Osteoblast (primary cell): ENCODE measurements at regions not wholly inside any gene's neighbourhood (a gene's known extent, or its start where the extent isn't known, plus 50 kb on each side); places are given as distances from the start of the nearest gene placed in this dataset.

Source experiments
- DNase-seq: peaks from one replicate; pipeline ENCODE4 v3.0.0; 2011; ENCODE audit warnings: low spot score, mixed read lengths; ENCODE audit not compliant: insufficient read length; ENCODE audit errors: missing footprints
- H2AFZ ChIP-seq: 2 replicates; pipeline ENCODE4 v1.6.0; 2011; ENCODE audit warnings: mild to moderate bottlenecking, low read length
- H3K27ac ChIP-seq: 2 replicates; pipeline ENCODE4 v1.5.1; 2011; ENCODE audit warnings: mild to moderate bottlenecking, low read depth, low read length, moderate library complexity
- H3K27me3 ChIP-seq: 2 replicates; pipeline ENCODE4 v1.6.0; 2012; ENCODE audit warnings: mild to moderate bottlenecking, control low read depth, inconsistent platforms, low read length, moderate library complexity; ENCODE audit not compliant: insufficient read depth
- H3K36me3 ChIP-seq: 2 replicates; pipeline ENCODE4 v1.5.1; 2011; ENCODE audit warnings: mild to moderate bottlenecking, low read length, control low read depth, moderate library complexity; ENCODE audit not compliant: insufficient read depth
- H3K4me1 ChIP-seq: 2 replicates; pipeline ENCODE4 v1.5.1; 2011; ENCODE audit warnings: mild to moderate bottlenecking, low read length, control low read depth, moderate library complexity; ENCODE audit not compliant: insufficient read depth
- H3K4me2 ChIP-seq: 2 replicates; pipeline ENCODE4 v1.6.0; 2011; ENCODE audit warnings: mild to moderate bottlenecking, low read length; ENCODE audit not compliant: insufficient read depth
- H3K4me3 ChIP-seq: fragments of 200-600 bp; sonication (generic); 3 replicates; pipeline ENCODE4 v1.5.1; 2012; ENCODE audit warnings: mild to moderate bottlenecking, low read length, inconsistent platforms; ENCODE audit not compliant: insufficient read depth
- H3K79me2 ChIP-seq: 2 replicates; pipeline ENCODE4 v1.6.0; 2012; ENCODE audit warnings: mild to moderate bottlenecking, low read length, control low read depth, inconsistent platforms; ENCODE audit not compliant: insufficient read depth
- H3K9me3 ChIP-seq: 2 replicates; pipeline ENCODE4 v1.5.1; 2011; ENCODE audit warnings: low read depth, low read length, control low read depth
- H4K20me1 ChIP-seq: 2 replicates; pipeline ENCODE4 v1.6.0; 2012; ENCODE audit warnings: mild to moderate bottlenecking, low read length, control low read depth; ENCODE audit not compliant: insufficient read depth
- CTCF ChIP-seq: IDR thresholded peaks from 2 replicates; pipeline ENCODE4 v1.5.1; 2011; ENCODE audit warnings: mild to moderate bottlenecking, low read depth, low read length, moderate library complexity; ENCODE audit errors: extremely low read depth

GRCh38 chr5:25006237-25006636 is 361.5 kb upstream of the CDH10 start:
- Histone ChIP-seq H3K79me2 (no peaks in the 10 kb centered on the region), H3K27ac (no peak overlapping the region), H3K36me3 (no peaks in the 10 kb centered on the region), H3K4me2 (no peak overlapping the region), H3K9me3 (no peaks in the 10 kb centered on the region), H2AFZ (no peak overlapping the region), H3K4me3 (no peak overlapping the region), H3K4me1 (no peaks in the 10 kb centered on the region), H4K20me1 (no peaks in the 10 kb centered on the region), H3K27me3 (no peaks in the 10 kb centered on the region)
- TF ChIP-seq CTCF, result no peak
- DNase-seq, result no peak

DNA sequence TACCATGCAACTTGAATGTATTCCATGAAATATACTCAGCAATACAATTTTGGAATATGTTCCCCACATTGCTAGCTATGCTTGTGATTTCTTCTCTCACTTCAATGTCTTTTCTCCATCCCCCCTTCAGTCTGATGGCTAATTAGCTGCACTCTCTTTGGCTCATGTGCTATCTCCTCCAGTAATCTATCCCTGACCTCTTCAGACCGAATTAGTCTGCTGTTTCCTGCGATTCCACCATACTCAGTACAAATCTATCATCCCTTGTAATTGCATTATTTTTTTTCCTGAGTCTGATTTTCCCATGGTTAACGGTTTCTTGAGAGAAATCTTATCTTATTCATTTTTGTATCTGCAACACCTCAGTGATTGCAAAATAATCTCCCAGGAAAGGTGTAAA is 360.7 kb upstream of the CDH10 start:
- no peaks in the 10 kb centered on the region for H4K20me1 ChIP-seq
- H3K4me2 ChIP-seq, result no peak overlapping the region
- DNase-seq, result no peak
- no peaks in the 10 kb centered on the region for H3K27me3 ChIP-seq
- no peak overlapping the region for H3K4me3 ChIP-seq
- no peaks in the 10 kb centered on the region for H3K36me3 ChIP-seq
- no peaks in the 10 kb centered on the region for H3K79me2 ChIP-seq
- no peaks in the 10 kb centered on the region for H3K9me3 ChIP-seq
- H2AFZ ChIP-seq, result no peak overlapping the region
- no peak for TF ChIP-seq CTCF
- H3K4me1 ChIP-seq, result no peaks in the 10 kb centered on the region
- H3K27ac ChIP-seq, result no peak overlapping the region

DNA sequence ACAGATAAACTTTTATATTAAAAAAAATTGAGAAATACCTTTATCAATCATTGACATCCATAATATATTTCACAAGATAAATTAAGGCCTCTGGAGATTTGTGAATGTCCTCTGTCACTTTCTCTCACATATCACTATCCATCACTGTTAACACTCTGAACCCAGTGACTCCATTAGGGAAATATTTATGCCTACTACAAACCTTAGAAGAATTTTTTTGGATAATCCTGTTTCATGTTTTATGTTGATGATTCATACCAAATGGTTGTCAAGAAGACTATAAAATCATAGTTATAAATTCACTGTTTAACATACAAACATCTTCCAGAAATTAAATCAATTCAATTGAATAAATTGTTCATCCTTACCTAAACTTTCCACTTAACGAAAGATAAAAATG is 357.6 kb upstream of the CDH10 start:
- H3K4me1 ChIP-seq, result no peaks in the 10 kb centered on the region
- no peaks in the 10 kb centered on the region for H3K36me3 ChIP-seq
- no peak overlapping the region for H3K27ac ChIP-seq
- no peaks in the 10 kb centered on the region for H3K27me3 ChIP-seq
- no peak overlapping the region for H3K4me3 ChIP-seq
- no peaks in the 10 kb centered on the region for H3K79me2 ChIP-seq
- H4K20me1 ChIP-seq, result no peaks in the 10 kb centered on the region
- DNase-seq, result no peak
- H2AFZ ChIP-seq, result no peak overlapping the region
- H3K4me2 ChIP-seq, result no peak overlapping the region
- no peaks in the 10 kb centered on the region for H3K9me3 ChIP-seq
- no peak for TF ChIP-seq CTCF

- Histone ChIP-seq H3K36me3 (no peaks in the 10 kb centered on the region), H3K4me3 (no peak overlapping the region), H3K4me2 (no peak overlapping the region), H4K20me1 (no peaks in the 10 kb centered on the region), H3K9me3 (no peaks in the 10 kb centered on the region), H3K27ac (no peak overlapping the region), H3K4me1 (no peaks in the 10 kb centered on the region), H3K27me3 (no peaks in the 10 kb centered on the region), H2AFZ (no peak overlapping the region), H3K79me2 (no peaks in the 10 kb centered on the region)
- DNase-seq, result no peak
- TF ChIP-seq CTCF, result no peak
Observed at GRCh38 chr5:24999732-25000131, 355.0 kb upstream of the CDH10 start.
